ENCODE measurements at regions not wholly inside any gene's neighbourhood (a gene's known extent, or its start where the extent isn't known, plus 50 kb on each side); places are given as distances from the start of the nearest gene placed in this dataset.
A peak's percentile ranks its signal among the peaks of the same experiment; 100 is the strongest.

DNA sequence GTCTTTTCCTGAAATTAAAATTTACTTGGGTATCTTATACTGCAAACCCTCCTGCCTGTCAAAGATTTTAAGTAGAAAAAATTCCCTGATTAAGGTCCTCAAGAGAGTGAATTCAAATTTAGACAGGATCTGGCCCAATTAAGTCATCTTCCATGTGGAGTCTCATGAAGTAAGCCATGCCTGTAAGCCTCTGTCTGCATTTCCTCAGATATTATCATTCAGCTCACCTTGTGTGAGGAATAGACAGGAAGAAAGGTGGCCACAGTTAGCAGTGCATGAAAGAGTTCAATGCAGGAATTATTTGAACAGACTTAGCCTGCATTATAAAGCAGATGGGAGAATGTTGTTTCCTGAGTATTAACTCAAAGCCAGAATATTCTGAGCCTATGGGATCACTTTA, 174.7 kb downstream of the HS3ST3A1 start:
- ChIA-PET CTCF (no interaction called here), POLR2A (no interaction called here)
- BruUV-seq (replicated peaks) = no TSS peak
- Histone ChIP-seq H3K4me3 (ENCODE audit: low read depth, low read length) (no peak overlapping the region), H3K9me3 (no peaks in the 10 kb centered on the region), H3K36me3 (ENCODE audit: control insufficient read depth, insufficient read depth, low read length) (no peaks in the 10 kb centered on the region), H3K27me3 (replicated peaks; ENCODE audit: control insufficient read depth, insufficient read depth, low read length) (no peaks in the 10 kb centered on the region), H3K4me1 (peaks cover 21% of the 10 kb centered on the region; the same call in 1 of the 2 replicates)
- Mint-ChIP-seq H3K27ac (ENCODE audit: unreplicated experiment) (no peak overlapping the region), H3K4me3 (ENCODE audit: unreplicated experiment) (no peak overlapping the region), H3K27me3 (ENCODE audit: insufficient read depth, unreplicated experiment) (no peaks in the 10 kb centered on the region), H3K4me1 (ENCODE audit: low read depth, unreplicated experiment) (peaks cover under 1% of the 10 kb centered on the region), H3K9me3 (ENCODE audit: unreplicated experiment) (no peaks in the 10 kb centered on the region), H3K36me3 (ENCODE audit: insufficient read depth, unreplicated experiment) (no peaks in the 10 kb centered on the region)
- no peak for TF ChIP-seq CTCF (IDR thresholded peaks at IDR 0.05; ENCODE audit: insufficient read depth in 1 of 2, low read depth in 1 of 2, low read length in 1 of 2, severe bottlenecking in 1 of 2, unreplicated experiment in 1 of 2)
- DNase-seq = no peak
- intact Hi-C loops (cut with micrococcal nuclease; ENCODE audit: unreplicated experiment) = no loop called here

DNA sequence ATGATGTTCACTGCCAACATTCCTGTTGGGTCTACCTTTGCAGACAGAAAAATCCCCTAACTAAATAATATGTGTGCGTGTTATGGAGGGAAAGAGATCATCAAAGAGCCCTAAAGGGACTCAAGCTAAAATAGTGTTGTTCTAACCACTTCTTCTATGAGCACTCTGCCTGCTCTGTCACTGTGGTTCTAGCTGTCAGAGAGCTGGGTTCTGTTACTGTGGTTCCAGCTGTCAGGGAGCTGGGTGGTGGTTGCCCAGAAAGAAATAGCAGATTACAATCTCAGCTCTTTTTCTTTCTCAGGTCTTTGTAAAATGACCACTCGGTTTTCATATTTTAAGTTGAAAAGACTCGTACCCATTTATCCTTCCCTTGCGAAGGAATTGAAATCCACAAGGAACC, 176.3 kb downstream of the HS3ST3A1 start:
- no peaks in the 10 kb centered on the region for H3K27me3 Mint-ChIP-seq (ENCODE audit: insufficient read depth, unreplicated experiment)
- Histone ChIP-seq H3K27me3 (replicated peaks; ENCODE audit: control insufficient read depth, insufficient read depth, low read length) (no peaks in the 10 kb centered on the region), H3K9me3 (no peaks in the 10 kb centered on the region), H3K4me3 (ENCODE audit: low read depth, low read length) (no peak overlapping the region), H3K36me3 (ENCODE audit: control insufficient read depth, insufficient read depth, low read length) (no peaks in the 10 kb centered on the region), H3K4me1 (peaks cover 34% of the 10 kb centered on the region)
- H3K4me1 Mint-ChIP-seq (ENCODE audit: low read depth, unreplicated experiment) = peaks cover 16% of the 10 kb centered on the region
- H3K9me3 Mint-ChIP-seq (ENCODE audit: unreplicated experiment) = peaks cover 6% of the 10 kb centered on the region
- no TSS peak for BruUV-seq (replicated peaks)
- TF ChIP-seq CTCF (IDR thresholded peaks at IDR 0.05; ENCODE audit: insufficient read depth in 1 of 2, low read depth in 1 of 2, low read length in 1 of 2, severe bottlenecking in 1 of 2, unreplicated experiment in 1 of 2) = no peak
- POLR2A ChIA-PET = no interaction called here
- no peak for DNase-seq
- H3K27ac Mint-ChIP-seq (ENCODE audit: unreplicated experiment) = no peak overlapping the region
- intact Hi-C loops (cut with micrococcal nuclease; ENCODE audit: unreplicated experiment) = no loop called here
- CTCF ChIA-PET = no interaction called here
- no peaks in the 10 kb centered on the region for H3K36me3 Mint-ChIP-seq (ENCODE audit: insufficient read depth, unreplicated experiment)
- no peak overlapping the region for H3K4me3 Mint-ChIP-seq (ENCODE audit: unreplicated experiment)

DNA sequence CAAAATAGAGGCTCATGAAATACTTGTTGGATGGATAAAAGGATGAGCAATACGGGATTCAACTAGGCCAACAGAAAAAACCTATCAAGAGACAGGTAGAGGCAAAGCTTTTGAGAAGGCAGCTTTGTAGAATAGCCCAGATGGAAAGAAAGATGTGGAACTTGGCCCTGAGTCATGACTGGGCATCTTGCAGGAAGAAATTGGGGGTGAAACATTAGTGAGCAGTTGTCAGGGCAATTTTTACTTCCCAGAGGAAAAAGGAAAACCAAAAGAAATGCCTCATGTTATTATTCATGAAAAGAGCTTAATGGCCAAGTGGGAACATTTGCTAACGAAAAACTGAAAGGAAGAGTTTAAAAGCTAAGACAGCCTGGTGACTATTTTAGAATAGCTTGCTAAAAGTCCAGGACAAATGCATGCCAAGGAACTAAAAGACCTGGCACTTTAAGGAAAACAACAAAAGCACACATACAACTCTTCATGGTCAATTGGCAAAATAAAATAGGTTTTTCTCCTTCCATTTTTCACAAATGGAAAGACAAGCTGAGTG, 180.1 kb downstream of the HS3ST3A1 start:
- no peak for TF ChIP-seq CTCF (IDR thresholded peaks at IDR 0.05; ENCODE audit: insufficient read depth in 1 of 2, low read depth in 1 of 2, low read length in 1 of 2, severe bottlenecking in 1 of 2, unreplicated experiment in 1 of 2)
- no peaks in the 10 kb centered on the region for H3K36me3 ChIP-seq (ENCODE audit: control insufficient read depth, insufficient read depth, low read length)
- Mint-ChIP-seq H3K4me1 (ENCODE audit: low read depth, unreplicated experiment) (peaks cover 25% of the 10 kb centered on the region), H3K36me3 (ENCODE audit: insufficient read depth, unreplicated experiment) (no peaks in the 10 kb centered on the region), H3K27ac (ENCODE audit: unreplicated experiment) (peak overlapping the region; percentile 92), H3K4me3 (ENCODE audit: unreplicated experiment) (no peak overlapping the region), H3K27me3 (ENCODE audit: insufficient read depth, unreplicated experiment) (no peaks in the 10 kb centered on the region), H3K9me3 (ENCODE audit: unreplicated experiment) (peaks cover 6% of the 10 kb centered on the region)
- H3K4me1 ChIP-seq = peaks cover 26% of the 10 kb centered on the region
- BruUV-seq (replicated peaks) = no TSS peak
- ChIA-PET CTCF (no interaction called here), POLR2A (no interaction called here)
- no peak overlapping the region for H3K4me3 ChIP-seq (ENCODE audit: low read depth, low read length)
- no peaks in the 10 kb centered on the region for H3K9me3 ChIP-seq
- DNase-seq = no peak
- intact Hi-C loops (cut with micrococcal nuclease; ENCODE audit: unreplicated experiment) = no loop called here
- no peaks in the 10 kb centered on the region for H3K27me3 ChIP-seq (replicated peaks; ENCODE audit: control insufficient read depth, insufficient read depth, low read length)
